ENCODE measurements at regions not wholly inside any gene's neighbourhood (a gene's known extent, or its start where the extent isn't known, plus 50 kb on each side); places are given as distances from the start of the nearest gene placed in this dataset.

- TF ChIP-seq POLR2A (IDR thresholded peaks at IDR 0.05; ENCODE audit: extremely low read depth, insufficient read length) (no peak), CTCF (IDR thresholded peaks at IDR 0.05; ENCODE audit: low read depth, low read length) (no peak), MYC (IDR thresholded peaks at IDR 0.05; ENCODE audit: low read depth, low read length) (no peak), MAX (IDR thresholded peaks at IDR 0.05; ENCODE audit: low read depth, low read length) (no peak)
- no peak for DNase-seq (ENCODE audit: low read depth)
- H3K4me3 ChIP-seq (ENCODE audit: low read depth, low read length) = no peak overlapping the region
Measured at GRCh38 chr3:34924961-34925360, 714.4 kb upstream of the ARPP21 start.

GRCh38 chr3:34925851-34926250 lies 713.5 kb upstream of the ARPP21 start:
- DNase-seq (ENCODE audit: low read depth) = no peak
- TF ChIP-seq MAX (IDR thresholded peaks at IDR 0.05; ENCODE audit: low read depth, low read length) = no peak
- no peak for TF ChIP-seq CTCF (IDR thresholded peaks at IDR 0.05; ENCODE audit: low read depth, low read length)
- no peak for TF ChIP-seq MYC (IDR thresholded peaks at IDR 0.05; ENCODE audit: low read depth, low read length)
- no peak for TF ChIP-seq POLR2A (IDR thresholded peaks at IDR 0.05; ENCODE audit: extremely low read depth, insufficient read length)

GRCh38 chr3:34929036-34929435 lies 710.3 kb upstream of the ARPP21 start:
- no peak for TF ChIP-seq POLR2A (IDR thresholded peaks at IDR 0.05; ENCODE audit: extremely low read depth, insufficient read length)
- no peak for TF ChIP-seq CTCF (IDR thresholded peaks at IDR 0.05; ENCODE audit: low read depth, low read length)
- no peak for TF ChIP-seq MYC (IDR thresholded peaks at IDR 0.05; ENCODE audit: low read depth, low read length)
- TF ChIP-seq MAX (IDR thresholded peaks at IDR 0.05; ENCODE audit: low read depth, low read length) = no peak
- H3K4me3 ChIP-seq (ENCODE audit: low read depth, low read length) = no peak overlapping the region
- DNase-seq (ENCODE audit: low read depth) = no peak

More at GRCh38 chr3:34925851-34926250, 713.5 kb upstream of the ARPP21 start:
- no peak overlapping the region for H3K4me3 ChIP-seq (ENCODE audit: low read depth, low read length)

- no peak for TF ChIP-seq MAX (IDR thresholded peaks at IDR 0.05; ENCODE audit: low read depth, low read length)
- no peak overlapping the region for H3K4me3 ChIP-seq (ENCODE audit: low read depth, low read length)
- DNase-seq (ENCODE audit: low read depth) = no peak
Measured at GRCh38 chr3:34934660-34935059, 704.7 kb upstream of the ARPP21 start.

- no peak overlapping the region for H3K4me3 ChIP-seq (ENCODE audit: low read depth, low read length)
- DNase-seq (ENCODE audit: low read depth) = no peak
- no peak for TF ChIP-seq MAX (IDR thresholded peaks at IDR 0.05; ENCODE audit: low read depth, low read length)
- no peak for TF ChIP-seq POLR2A (IDR thresholded peaks at IDR 0.05; ENCODE audit: extremely low read depth, insufficient read length)
- no peak for TF ChIP-seq MYC (IDR thresholded peaks at IDR 0.05; ENCODE audit: low read depth, low read length)
- TF ChIP-seq CTCF (IDR thresholded peaks at IDR 0.05; ENCODE audit: low read depth, low read length) = no peak
Measured at GRCh38 chr3:34938784-34939183, 700.5 kb upstream of the ARPP21 start.

- TF ChIP-seq MAX (IDR thresholded peaks at IDR 0.05; ENCODE audit: low read depth, low read length) (no peak), CTCF (IDR thresholded peaks at IDR 0.05; ENCODE audit: low read depth, low read length) (no peak), MYC (IDR thresholded peaks at IDR 0.05; ENCODE audit: low read depth, low read length) (no peak), POLR2A (IDR thresholded peaks at IDR 0.05; ENCODE audit: extremely low read depth, insufficient read length) (no peak)
- H3K4me3 ChIP-seq (ENCODE audit: low read depth, low read length) = no peak overlapping the region
- no peak for DNase-seq (ENCODE audit: low read depth)
Measured at GRCh38 chr3:34942256-34942655, 697.1 kb upstream of the ARPP21 start.
